ENCODE measurements at regions not wholly inside any gene's neighbourhood (a gene's known extent, or its start where the extent isn't known, plus 50 kb on each side); places are given as distances from the start of the nearest gene placed in this dataset.

GRCh38 chr5:39970117-39970798 is 545.5 kb upstream of the DAB2 start:
- 83 to 89% methylated on average over 2 of the region's 2 CpGs for WGBS, 2 donors
- no peak overlapping the region for H3K27ac ChIP-seq (ENCODE audit: low read depth in 1 of 2, low read length in 2 of 2)
- DNase-seq: no peak
- no peaks in the 10 kb centered on the region for H3K4me1 ChIP-seq (ENCODE audit: control insufficient read depth in 1 of 2, insufficient read depth in 2 of 2, low read length in 2 of 2)
- no peak overlapping the region for H3K4me3 ChIP-seq (ENCODE audit: low read length in 2 of 2)
- H3K36me3 ChIP-seq (ENCODE audit: control insufficient read depth in 1 of 2, insufficient read depth in 2 of 2, low read length in 1 of 2): no peaks in the 10 kb centered on the region
- no peak for ATAC-seq (ENCODE audit: low FRiP score)
- H3K27me3 ChIP-seq (ENCODE audit: control insufficient read depth in 1 of 2, insufficient read depth in 2 of 2, low read length in 1 of 2): no peaks in the 10 kb centered on the region
- intact Hi-C loops (cut with DNase I): no loop called here
- H3K9me3 ChIP-seq (ENCODE audit: control insufficient read depth, low read length): no peaks in the 10 kb centered on the region

GRCh38 chr5:39968381-39968780 is 543.6 kb upstream of the DAB2 start:
- DNase-seq (no peak), ATAC-seq (ENCODE audit: low FRiP score) (no peak)
- Histone ChIP-seq H3K4me3 (ENCODE audit: low read length in 2 of 2) (no peak overlapping the region), H3K27me3 (ENCODE audit: control insufficient read depth in 1 of 2, insufficient read depth in 2 of 2, low read length in 1 of 2) (no peaks in the 10 kb centered on the region), H3K27ac (ENCODE audit: low read depth in 1 of 2, low read length in 2 of 2) (no peak overlapping the region), H3K36me3 (ENCODE audit: control insufficient read depth in 1 of 2, insufficient read depth in 2 of 2, low read length in 1 of 2) (no peaks in the 10 kb centered on the region), H3K4me1 (ENCODE audit: control insufficient read depth in 1 of 2, insufficient read depth in 2 of 2, low read length in 2 of 2) (no peaks in the 10 kb centered on the region), H3K9me3 (ENCODE audit: control insufficient read depth, low read length) (no peaks in the 10 kb centered on the region)
- intact Hi-C loops (cut with DNase I): no loop called here
- 24 to 41% methylated on average over 2 of the region's 2 CpGs for WGBS, 2 donors

- Histone ChIP-seq H3K36me3 (ENCODE audit: control insufficient read depth in 1 of 2, insufficient read depth in 2 of 2, low read length in 1 of 2) (no peaks in the 10 kb centered on the region), H3K4me3 (ENCODE audit: low read length in 2 of 2) (no peak overlapping the region), H3K27me3 (ENCODE audit: control insufficient read depth in 1 of 2, insufficient read depth in 2 of 2, low read length in 1 of 2) (no peaks in the 10 kb centered on the region), H3K9me3 (ENCODE audit: control insufficient read depth, low read length) (no peaks in the 10 kb centered on the region), H3K27ac (ENCODE audit: low read depth in 1 of 2, low read length in 2 of 2) (no peak overlapping the region), H3K4me1 (ENCODE audit: control insufficient read depth in 1 of 2, insufficient read depth in 2 of 2, low read length in 2 of 2) (no peaks in the 10 kb centered on the region)
- WGBS, 2 donors: 56 to 76% methylated on average over 2 of the region's 2 CpGs
- intact Hi-C loops (cut with DNase I): no loop called here
- DNase-seq (no peak), ATAC-seq (ENCODE audit: low FRiP score) (no peak)
Measured at GRCh38 chr5:39955156-39955555, 530.4 kb upstream of the DAB2 start.

- 90 to 91% methylated on average over 3 of the region's 3 CpGs for WGBS, 2 donors
- intact Hi-C loops (cut with DNase I): no loop called here
Measured at GRCh38 chr5:39951070-39951469, 526.3 kb upstream of the DAB2 start.

GRCh38 chr5:39948867-39949468 is 524.2 kb upstream of the DAB2 start:
- peak; percentile 68 for ATAC-seq (ENCODE audit: low FRiP score)

More at GRCh38 chr5:39951070-39951469, 526.3 kb upstream of the DAB2 start:
- H3K4me3 ChIP-seq (ENCODE audit: low read length in 2 of 2): no peak overlapping the region
- H3K36me3 ChIP-seq (ENCODE audit: control insufficient read depth in 1 of 2, insufficient read depth in 2 of 2, low read length in 1 of 2): no peaks in the 10 kb centered on the region
- no peaks in the 10 kb centered on the region for H3K4me1 ChIP-seq (ENCODE audit: control insufficient read depth in 1 of 2, insufficient read depth in 2 of 2, low read length in 2 of 2)
- H3K27me3 ChIP-seq (ENCODE audit: control insufficient read depth in 1 of 2, insufficient read depth in 2 of 2, low read length in 1 of 2): no peaks in the 10 kb centered on the region
- DNase-seq: no peak
- H3K9me3 ChIP-seq (ENCODE audit: control insufficient read depth, low read length): no peaks in the 10 kb centered on the region
- H3K27ac ChIP-seq (ENCODE audit: low read depth in 1 of 2, low read length in 2 of 2): no peak overlapping the region
- no peak for ATAC-seq (ENCODE audit: low FRiP score)

GRCh38 chr5:39948341-39948740 is 523.6 kb upstream of the DAB2 start:
- WGBS, 2 donors: 91 to 95% methylated on average over 1 of the region's 1 CpG
- H3K9me3 ChIP-seq (ENCODE audit: control insufficient read depth, low read length): no peaks in the 10 kb centered on the region
- H3K27me3 ChIP-seq (ENCODE audit: control insufficient read depth in 1 of 2, insufficient read depth in 2 of 2, low read length in 1 of 2): no peaks in the 10 kb centered on the region
- H3K36me3 ChIP-seq (ENCODE audit: control insufficient read depth in 1 of 2, insufficient read depth in 2 of 2, low read length in 1 of 2): no peaks in the 10 kb centered on the region
- intact Hi-C loops (cut with DNase I): loop anchor here (2.0 to 5.0 kb wide), 2 partner anchors 739 to 740 kb away; no protein-coding TSS in a partner anchor
- H3K4me3 ChIP-seq (ENCODE audit: low read length in 2 of 2): no peak overlapping the region
- H3K4me1 ChIP-seq (ENCODE audit: control insufficient read depth in 1 of 2, insufficient read depth in 2 of 2, low read length in 2 of 2): no peaks in the 10 kb centered on the region
- ATAC-seq (ENCODE audit: low FRiP score) (no peak), DNase-seq (no peak)
- no peak overlapping the region for H3K27ac ChIP-seq (ENCODE audit: low read depth in 1 of 2, low read length in 2 of 2)

More at GRCh38 chr5:39948867-39949468, 524.2 kb upstream of the DAB2 start:
- Histone ChIP-seq H3K9me3 (ENCODE audit: control insufficient read depth, low read length) (no peaks in the 10 kb centered on the region), H3K4me3 (ENCODE audit: low read length in 2 of 2) (no peak overlapping the region), H3K36me3 (ENCODE audit: control insufficient read depth in 1 of 2, insufficient read depth in 2 of 2, low read length in 1 of 2) (no peaks in the 10 kb centered on the region), H3K27me3 (ENCODE audit: control insufficient read depth in 1 of 2, insufficient read depth in 2 of 2, low read length in 1 of 2) (no peaks in the 10 kb centered on the region), H3K27ac (ENCODE audit: low read depth in 1 of 2, low read length in 2 of 2) (no peak overlapping the region), H3K4me1 (ENCODE audit: control insufficient read depth in 1 of 2, insufficient read depth in 2 of 2, low read length in 2 of 2) (no peaks in the 10 kb centered on the region)
- intact Hi-C loops (cut with DNase I): loop anchor here (2.0 to 5.0 kb wide), 2 partner anchors 738 to 740 kb away; no protein-coding TSS in a partner anchor
- no peak for DNase-seq
- WGBS, 2 donors: 42 to 49% methylated on average over 2 of the region's 2 CpGs

- Histone ChIP-seq H3K36me3 (ENCODE audit: control insufficient read depth in 1 of 2, insufficient read depth in 2 of 2, low read length in 1 of 2) (no peaks in the 10 kb centered on the region), H3K4me3 (ENCODE audit: low read length in 2 of 2) (no peak overlapping the region), H3K27me3 (ENCODE audit: control insufficient read depth in 1 of 2, insufficient read depth in 2 of 2, low read length in 1 of 2) (no peaks in the 10 kb centered on the region), H3K4me1 (ENCODE audit: control insufficient read depth in 1 of 2, insufficient read depth in 2 of 2, low read length in 2 of 2) (no peaks in the 10 kb centered on the region), H3K27ac (ENCODE audit: low read depth in 1 of 2, low read length in 2 of 2) (no peak overlapping the region), H3K9me3 (ENCODE audit: control insufficient read depth, low read length) (no peaks in the 10 kb centered on the region)
- intact Hi-C loops (cut with DNase I): loop anchor here (2.0 to 5.0 kb wide), 2 partner anchors 740 to 741 kb away; no protein-coding TSS in a partner anchor
- WGBS, 2 donors: 25 to 39% methylated on average over 1 of the region's 1 CpG
- no peak for DNase-seq
- no peak for ATAC-seq (ENCODE audit: low FRiP score)
Measured at GRCh38 chr5:39947657-39948056, 522.9 kb upstream of the DAB2 start.

- Histone ChIP-seq H3K9me3 (ENCODE audit: control insufficient read depth, low read length) (no peaks in the 10 kb centered on the region), H3K27me3 (ENCODE audit: control insufficient read depth in 1 of 2, insufficient read depth in 2 of 2, low read length in 1 of 2) (no peaks in the 10 kb centered on the region), H3K27ac (ENCODE audit: low read depth in 1 of 2, low read length in 2 of 2) (no peak overlapping the region), H3K36me3 (ENCODE audit: control insufficient read depth in 1 of 2, insufficient read depth in 2 of 2, low read length in 1 of 2) (no peaks in the 10 kb centered on the region), H3K4me3 (ENCODE audit: low read length in 2 of 2) (no peak overlapping the region), H3K4me1 (ENCODE audit: control insufficient read depth in 1 of 2, insufficient read depth in 2 of 2, low read length in 2 of 2) (no peaks in the 10 kb centered on the region)
- no peak for DNase-seq
- intact Hi-C loops (cut with DNase I): loop anchor here in 1 of 2 donors (5.0 kb wide), 1 partner anchor 741 kb away; no protein-coding TSS in a partner anchor
- ATAC-seq (ENCODE audit: low FRiP score): no peak
- WGBS, 2 donors: 81 to 84% methylated on average over 2 of the region's 2 CpGs
Measured at GRCh38 chr5:39946356-39947045, 521.7 kb upstream of the DAB2 start.

Measured in aorta (tissue), 5 donors.